Psoas muscle (tissue), 7 donors: ENCODE measurements at regions not wholly inside any gene's neighbourhood (a gene's known extent, or its start where the extent isn't known, plus 50 kb on each side); places are given as distances from the start of the nearest gene placed in this dataset.

Experiments used
- ATAC-seq, 4 donors: fragments of 200-7000 bp; cut with Tn5 transposase; one replicate each; pipeline ENCODE4 v1.9.1; 2020; ENCODE audit warnings: moderate library complexity in 3 of 4, mild to moderate bottlenecking in 2 of 4
- DNase-seq, 2 donors: peaks; one replicate each; pipeline ENCODE4 v3.0.0-alpha.2; 2020
- H3K27ac ChIP-seq: fragments of 200-600 bp; one replicate; pipeline ENCODE4 v1.8.0; 2022
- H3K27me3 ChIP-seq, 3 donors: fragments of 200-600 bp in 1 of 3; one replicate each; pipeline versions ENCODE4 v1.6.1 to v1.8.0; 2013 to 2022; ENCODE audit warnings: low read length in 2 of 3, mild to moderate bottlenecking in 2 of 3, moderate library complexity in 1 of 3; ENCODE audit not compliant: insufficient read depth in 3 of 3
- H3K36me3 ChIP-seq, 2 donors: fragments of 200-600 bp in 1 of 2; one replicate each; pipeline versions ENCODE4 v1.6.1 to v1.8.0; 2013 to 2022; ENCODE audit warnings: low read depth in 1 of 2, mild to moderate bottlenecking in 1 of 2, moderate library complexity in 1 of 2; ENCODE audit not compliant: insufficient read depth in 1 of 2
- H3K4me1 ChIP-seq: fragments of 200-600 bp; one replicate; pipeline ENCODE4 v1.8.0; 2022
- H3K4me3 ChIP-seq: fragments of 200-600 bp; one replicate; pipeline ENCODE4 v1.8.0; 2022; ENCODE audit warnings: mild to moderate bottlenecking
- H3K9me3 ChIP-seq: fragments of 200-600 bp; one replicate; pipeline ENCODE4 v1.8.0; 2022
- CTCF ChIP-seq: fragments of 200-600 bp; IDR thresholded peaks from one replicate; pipeline ENCODE4 v1.8.0; 2022; ENCODE audit warnings: antibody characterized with exemption
- WGBS, 3 donors: extraction: QIAGEN DNeasy Blood & Tissue Kit; methylation state at CpG; one replicate each; pipeline versions ENCODE4 v1.1.6 to v1.1.7; 2013; 5-methylcytosine and 5-hydroxymethylcytosine counted together
- intact Hi-C, 2 donors: fragments of 100-400 bp; cut with DNase I; formaldehyde crosslinking; loops; one replicate each; pipeline versions ENCODE4 v1.11.0 to v1.14.2; 2022
- donor health status: healthy with polysubstance abuse.
- donor health status: DM: no; HTN: no; CAD: no; lungs with moderate emphysema.
- donor health status: Bipolar disorder and iron deficiency.
- donor health status: healthy.
- donor health status: DM: yes; HTN: yes; CAD: no.
- donor health status: DM: no; HTN: no; CAD: no.
- donor health status: DM: yes; HTN: yes; CAD: no.

- DNase-seq, result no peak
- WGBS, 3 donors, result 56 to 67% (median 59%) methylated on average over 19 of the region's 19 CpGs
- ATAC-seq, result no peak
- intact Hi-C loops, result no loop called here
- no peaks in the 10 kb centered on the region for H3K36me3 ChIP-seq
- no peaks in the 10 kb centered on the region for H3K27me3 ChIP-seq
- H3K27ac ChIP-seq, result no peak overlapping the region
- no peaks in the 10 kb centered on the region for H3K4me1 ChIP-seq
- no peak for TF ChIP-seq CTCF
- no peak overlapping the region for H3K4me3 ChIP-seq
- H3K9me3 ChIP-seq, result peaks cover 7% of the 10 kb centered on the region
Measured at GRCh38 chr14:101286271-101287018, 274.9 kb upstream of the DIO3 start.

- Histone ChIP-seq H3K9me3 (no peaks in the 10 kb centered on the region), H3K36me3 (no peaks in the 10 kb centered on the region), H3K27ac (no peak overlapping the region), H3K4me3 (no peak overlapping the region), H3K4me1 (no peaks in the 10 kb centered on the region), H3K27me3 (no peaks in the 10 kb centered on the region)
- TF ChIP-seq CTCF, result no peak
- peak; percentile 36 to 79 (median 55) for ATAC-seq
- DNase-seq, result peak; percentile 37 to 80
- 53 to 64% (median 55%) methylated on average over 20 of the region's 20 CpGs for WGBS, 3 donors
- intact Hi-C loops, result no loop called here
Measured at GRCh38 chr14:101288436-101289229, 272.7 kb upstream of the DIO3 start.

- ATAC-seq, result no peak
- Histone ChIP-seq H3K9me3 (no peaks in the 10 kb centered on the region), H3K4me1 (no peaks in the 10 kb centered on the region), H3K4me3 (no peak overlapping the region), H3K27ac (no peak overlapping the region), H3K27me3 (no peaks in the 10 kb centered on the region), H3K36me3 (no peaks in the 10 kb centered on the region)
- TF ChIP-seq CTCF, result no peak
- DNase-seq, result no peak
- 85 to 92% (median 91%) methylated on average over 13 of the region's 13 CpGs for WGBS, 3 donors
- intact Hi-C loops, result no loop called here
Measured at GRCh38 chr14:101289230-101289690, 272.0 kb upstream of the DIO3 start.

GRCh38 chr14:101289911-101290310 is 271.4 kb upstream of the DIO3 start:
- TF ChIP-seq CTCF, result no peak
- ATAC-seq (no peak), DNase-seq (no peak)
- no peak overlapping the region for H3K27ac ChIP-seq
- H3K9me3 ChIP-seq, result no peaks in the 10 kb centered on the region
- WGBS, 3 donors, result 79 to 85% (median 81%) methylated on average over 7 of the region's 7 CpGs
- no peaks in the 10 kb centered on the region for H3K36me3 ChIP-seq
- no peaks in the 10 kb centered on the region for H3K4me1 ChIP-seq
- intact Hi-C loops, result no loop called here
- no peak overlapping the region for H3K4me3 ChIP-seq
- H3K27me3 ChIP-seq, result no peaks in the 10 kb centered on the region
